Panc1 (cell line): ENCODE measurements at regions not wholly inside any gene's neighbourhood (a gene's known extent, or its start where the extent isn't known, plus 50 kb on each side); places are given as distances from the start of the nearest gene placed in this dataset.

Source experiments
- ATAC-seq: fragments of 200-7000 bp; cut with Tn5 transposase; 2 replicates; pipeline ENCODE4 v1.9.1; 2020; ENCODE audit warnings: mild to moderate bottlenecking, moderate library complexity
- BruUV-seq: library from RNA; stranded (reverse); fragments of 400-500 nt; replicated peaks from 2 replicates; lab custom pipeline; 2021; lab: Mats Ljungman, UMichigan
- CTCF ChIA-PET: fragments of 300-600 bp; sonication (Branson Sonifier 250); formaldehyde crosslinking; loops from one replicate; lab custom pipeline; 2022; ENCODE audit warnings: antibody characterized with exemption; lab: Charles Lee
- POLR2A ChIA-PET: fragments of 300-600 bp; sonication (Branson Sonifier 250); formaldehyde crosslinking; loops from one replicate; lab custom pipeline; 2022; ENCODE audit warnings: antibody characterized with exemption; lab: Charles Lee
- DNase-seq: peaks from one replicate; pipeline ENCODE4 v3.0.0-alpha.2; 2010; ENCODE audit warnings: low read depth, low spot score
- H3K27ac ChIP-seq: 2 replicates; pipeline ENCODE4 v1.5.1; 2011; ENCODE audit warnings: mild to moderate bottlenecking, low read length, inconsistent platforms
- H3K27me3 ChIP-seq: fragments of 200-500 bp; sonication (Bioruptor generic); 2 replicates; pipeline ENCODE4 v1.6.0; 2014; ENCODE audit warnings: low read length, inconsistent platforms; ENCODE audit not compliant: control insufficient read depth, insufficient read depth
- H3K36me3 ChIP-seq: fragments of 200-500 bp; sonication (Bioruptor generic); 2 replicates; pipeline ENCODE4 v1.5.1; 2014; ENCODE audit warnings: inconsistent platforms, mild to moderate bottlenecking, low read length, moderate library complexity; ENCODE audit not compliant: control insufficient read depth, insufficient read depth
- H3K4me1 ChIP-seq: 2 replicates; pipeline ENCODE4 v1.5.1; 2011; ENCODE audit warnings: inconsistent platforms, mild to moderate bottlenecking, low read length, moderate library complexity; ENCODE audit not compliant: control insufficient read depth, insufficient read depth
- H3K4me3 ChIP-seq, 2 experiments: 2 replicates each; pipeline ENCODE4 v1.5.1; 2011 to 2012; ENCODE audit warnings: low read depth in 2 of 2, low read length in 2 of 2, mild to moderate bottlenecking in 2 of 2, inconsistent platforms in 1 of 2, moderate library complexity in 1 of 2
- H3K9me3 ChIP-seq: fragments of 200-500 bp; sonication (Bioruptor generic); 2 replicates; pipeline ENCODE4 v1.5.1; 2014; ENCODE audit warnings: low read depth, mild to moderate bottlenecking, inconsistent platforms, low read length, moderate library complexity; ENCODE audit not compliant: control insufficient read depth, insufficient read depth
- CTCF ChIP-seq: fragments of 450-650 bp; IDR thresholded peaks from 2 replicates; pipeline ENCODE4 v1.5.1; 2017; ENCODE audit warnings: mild to moderate bottlenecking
- POLR2AphosphoS5 ChIP-seq: IDR thresholded peaks from 2 replicates; pipeline ENCODE4 v1.6.1; 2012; ENCODE audit warnings: mild to moderate bottlenecking, low read depth, low read length, moderate library complexity
- REST ChIP-seq, 2 experiments: IDR thresholded peaks; 2 replicates each; pipeline ENCODE4 v1.6.1; 2011 to 2012; ENCODE audit warnings: low read depth in 2 of 2, control low read depth in 1 of 2, low read length in 1 of 2, mild to moderate bottlenecking in 1 of 2, moderate library complexity in 1 of 2; ENCODE audit not compliant: insufficient read depth in 1 of 2
- SIN3A ChIP-seq: IDR thresholded peaks from 2 replicates; pipeline ENCODE4 v1.6.1; 2012; ENCODE audit warnings: low read depth, mild to moderate bottlenecking, low read length, moderate library complexity, borderline replicate concordance; ENCODE audit not compliant: insufficient read depth
- TCF7L2 ChIP-seq: IDR thresholded peaks from 2 replicates; pipeline ENCODE4 v1.6.1; 2011; ENCODE audit warnings: mild to moderate bottlenecking, low read depth, low read length, inconsistent platforms
- in situ Hi-C: cut with HindIII; loops from 2 replicates; pipeline ENCODE4 v1.10.0; 2016; ENCODE audit warnings: low sequenced_read_pairs, low pct_unique_long_range_greater_than_20kb
- intact Hi-C: fragments of 100-400 bp; cut with micrococcal nuclease; formaldehyde crosslinking; loops from one replicate; pipeline ENCODE4 v1.10.0; 2022; ENCODE audit not compliant: unreplicated experiment

GRCh38 chr10:84581976-84582375 is 253.6 kb downstream of the CCSER2 start:
- ChIA-PET POLR2A (no interaction called here), CTCF (no interaction called here)
- H3K27ac ChIP-seq = no peak overlapping the region
- TF ChIP-seq CTCF = no peak
- TF ChIP-seq POLR2AphosphoS5 = no peak
- TF ChIP-seq TCF7L2 = no peak
- TF ChIP-seq SIN3A = no peak
- no peak for TF ChIP-seq REST (IDR thresholded peaks at IDR 0.05; ENCODE audit: insufficient read depth in 1 of 2, low read depth in 2 of 2, low read length in 1 of 2)
- H3K27me3 ChIP-seq = peaks cover under 1% of the 10 kb centered on the region; the same call in 1 of the 2 replicates
- no peak for ATAC-seq
- in situ Hi-C loops = no loop called here
- H3K4me1 ChIP-seq = no peaks in the 10 kb centered on the region
- intact Hi-C loops = no loop called here
- BruUV-seq = no TSS peak
- H3K9me3 ChIP-seq = no peaks in the 10 kb centered on the region
- DNase-seq = no peak
- H3K36me3 ChIP-seq = no peaks in the 10 kb centered on the region
- H3K4me3 ChIP-seq = no peak overlapping the region

- intact Hi-C loops = no loop called here
Observed at GRCh38 chr10:84583501-84583900, 255.1 kb downstream of the CCSER2 start.

More at GRCh38 chr10:84583501-84583900, 255.1 kb downstream of the CCSER2 start:
- Histone ChIP-seq H3K27me3 (no peaks in the 10 kb centered on the region; the same call in 1 of the 2 replicates), H3K27ac (no peak overlapping the region), H3K36me3 (no peaks in the 10 kb centered on the region), H3K4me3 (no peak overlapping the region), H3K9me3 (no peaks in the 10 kb centered on the region), H3K4me1 (no peaks in the 10 kb centered on the region)
- BruUV-seq = no TSS peak
- ChIA-PET POLR2A (no interaction called here), CTCF (interaction anchor here (0.8 kb wide), 1 partner anchor 43 kb away, joined by 4 read pairs; no protein-coding TSS in a partner anchor)
- DNase-seq (no peak), ATAC-seq (no peak)
- in situ Hi-C loops = no loop called here
- TF ChIP-seq CTCF (no peak), POLR2AphosphoS5 (no peak), SIN3A (no peak), TCF7L2 (no peak), REST (IDR thresholded peaks at IDR 0.05; ENCODE audit: insufficient read depth in 1 of 2, low read depth in 2 of 2, low read length in 1 of 2) (no peak)
